Transverse colon (tissue), 4 donors: ENCODE measurements at regions not wholly inside any gene's neighbourhood (a gene's known extent, or its start where the extent isn't known, plus 50 kb on each side); places are given as distances from the start of the nearest gene placed in this dataset.

Experiments used
- EP300 ChIP-seq: sonication (generic); formaldehyde crosslinking; IDR thresholded peaks from one replicate; pipeline ENCODE4 v1.6.1; 2017; ENCODE audit warnings: antibody characterized with exemption, low read depth
- POLR2A ChIP-seq: fragments of 450-650 bp; IDR thresholded peaks from one replicate; pipeline ENCODE4 v1.6.1; 2016; ENCODE audit warnings: antibody characterized with exemption, mild to moderate bottlenecking, moderate library complexity
- POLR2AphosphoS5 ChIP-seq, 3 donors: sonication (generic); formaldehyde crosslinking; IDR thresholded peaks; one replicate each; pipeline ENCODE4 v1.6.1; 2016; ENCODE audit warnings: antibody characterized with exemption in 3 of 3
- TF ChIP-seq, protein P1 (sequence below), 5 experiments: fragments of 200-600 bp in 3 of 5; fragments of 450-650 bp in 2 of 5; sonication (generic) in 3 of 5; IDR thresholded peaks; 1 replicate in 2 of 5; 2 replicates in 3 of 5; pipeline ENCODE4 v1.5.1; 2016 to 2017; ENCODE audit warnings: antibody characterized with exemption in 5 of 5, inconsistent platforms in 3 of 5, mild to moderate bottlenecking in 2 of 5, moderate library complexity in 1 of 5

DNA sequence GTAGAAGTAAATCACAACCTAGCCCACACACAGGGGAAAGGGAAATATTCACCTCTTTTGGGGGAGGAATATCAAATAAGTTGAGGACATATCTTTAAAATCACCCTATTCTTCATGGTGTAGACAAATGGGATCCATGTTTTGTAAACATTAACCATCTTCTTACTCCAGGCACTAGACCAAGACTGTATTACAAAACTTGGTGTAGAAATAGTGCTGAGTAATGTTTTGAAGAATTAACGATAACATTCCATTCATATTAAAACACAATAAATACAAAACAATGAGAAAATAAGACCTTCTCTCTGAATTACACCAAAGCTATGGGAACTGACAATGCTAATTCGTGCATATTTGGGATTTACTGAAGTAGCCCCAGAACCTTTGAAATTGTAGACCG lies 633.6 kb downstream of the BCL11B start:
- TF ChIP-seq, protein P1, sequence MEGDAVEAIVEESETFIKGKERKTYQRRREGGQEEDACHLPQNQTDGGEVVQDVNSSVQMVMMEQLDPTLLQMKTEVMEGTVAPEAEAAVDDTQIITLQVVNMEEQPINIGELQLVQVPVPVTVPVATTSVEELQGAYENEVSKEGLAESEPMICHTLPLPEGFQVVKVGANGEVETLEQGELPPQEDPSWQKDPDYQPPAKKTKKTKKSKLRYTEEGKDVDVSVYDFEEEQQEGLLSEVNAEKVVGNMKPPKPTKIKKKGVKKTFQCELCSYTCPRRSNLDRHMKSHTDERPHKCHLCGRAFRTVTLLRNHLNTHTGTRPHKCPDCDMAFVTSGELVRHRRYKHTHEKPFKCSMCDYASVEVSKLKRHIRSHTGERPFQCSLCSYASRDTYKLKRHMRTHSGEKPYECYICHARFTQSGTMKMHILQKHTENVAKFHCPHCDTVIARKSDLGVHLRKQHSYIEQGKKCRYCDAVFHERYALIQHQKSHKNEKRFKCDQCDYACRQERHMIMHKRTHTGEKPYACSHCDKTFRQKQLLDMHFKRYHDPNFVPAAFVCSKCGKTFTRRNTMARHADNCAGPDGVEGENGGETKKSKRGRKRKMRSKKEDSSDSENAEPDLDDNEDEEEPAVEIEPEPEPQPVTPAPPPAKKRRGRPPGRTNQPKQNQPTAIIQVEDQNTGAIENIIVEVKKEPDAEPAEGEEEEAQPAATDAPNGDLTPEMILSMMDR (IDR thresholded peaks at IDR 0.05) = no peak
- TF ChIP-seq POLR2AphosphoS5 (IDR thresholded peaks at IDR 0.05) = no peak
- TF ChIP-seq POLR2A = no peak
- no peak for TF ChIP-seq EP300
